GM12878 (cell line): ENCODE measurements at regions not wholly inside any gene's neighbourhood (a gene's known extent, or its start where the extent isn't known, plus 50 kb on each side); places are given as distances from the start of the nearest gene placed in this dataset.

Source experiments
- ATAC-seq: fragments of 200-7000 bp; cut with Tn5 transposase; 3 replicates; pipeline ENCODE4 v1.9.1; 2020; ENCODE audit warnings: mild to moderate bottlenecking, moderate library complexity
- BruUV-seq: library from RNA; stranded (reverse); fragments of 400-500 nt; replicated peaks from 2 replicates; lab custom pipeline; 2021; lab: Mats Ljungman, UMichigan
- CTCF ChIA-PET: fragments of 300-600 bp; sonication (Branson Sonifier 250); formaldehyde crosslinking; extraction: SDS; loops from one replicate; lab custom pipeline; 2021; ENCODE audit warnings: inconsistent platforms; lab: Yijun Ruan, JAX
- POLR2A ChIA-PET: fragments of 350-600 bp; formaldehyde crosslinking; extraction: SDS; loops from one replicate; lab custom pipeline; 2021; ENCODE audit warnings: inconsistent platforms; lab: Charles Lee
- RAD21 ChIA-PET: fragments of 300-600 bp; sonication (Branson Sonifier 250); formaldehyde crosslinking; loops from one replicate; lab custom pipeline; 2023; ENCODE audit warnings: antibody characterized with exemption; ENCODE audit not compliant: unreplicated experiment; lab: Charles Lee
- SMC1A ChIA-PET: fragments of 300-600 bp; sonication (Branson Sonifier 250); formaldehyde crosslinking; loops from one replicate; lab custom pipeline; 2023; ENCODE audit not compliant: unreplicated experiment, uncharacterized antibody; lab: Charles Lee
- DNase-seq: peaks from one replicate; pipeline ENCODE4 v3.0.0-alpha.2; 2011; ENCODE audit warnings: low read depth, low spot score
- FAIRE-seq: peaks from 3 replicates; lab custom pipeline; 2011; peaks lifted over from hg19 to GRCh38; lab: Jason Lieb, UNC
- H2AFZ ChIP-seq: 2 replicates; pipeline ENCODE4 v1.6.0; 2011; ENCODE audit warnings: low read depth, low read length, control low read depth; ENCODE audit not compliant: control insufficient read depth
- H3K27ac ChIP-seq: 2 replicates; pipeline ENCODE4 v1.5.1; 2011; ENCODE audit warnings: control low read depth; ENCODE audit not compliant: control insufficient read depth, insufficient read depth
- H3K27me3 ChIP-seq, 2 experiments: replicated peaks in 1 of 2; 2 replicates each; pipeline versions ENCODE4 v1.6.0 to v1.6.1; 2011; ENCODE audit warnings: low read length in 1 of 2; ENCODE audit not compliant: control insufficient read depth in 2 of 2, insufficient read depth in 2 of 2
- H3K36me3 ChIP-seq, 2 experiments: 2 replicates each; pipeline ENCODE4 v1.5.1; 2011; ENCODE audit warnings: low read length in 1 of 2; ENCODE audit not compliant: control insufficient read depth in 2 of 2, insufficient read depth in 2 of 2
- H3K4me1 ChIP-seq: 2 replicates; pipeline ENCODE4 v1.6.1; 2011; ENCODE audit warnings: mild to moderate bottlenecking, low read length, moderate library complexity, mixed read lengths; ENCODE audit not compliant: control insufficient read depth, insufficient read depth
- H3K4me2 ChIP-seq: 2 replicates; pipeline ENCODE4 v1.6.0; 2011; ENCODE audit warnings: control low read depth; ENCODE audit not compliant: control insufficient read depth, insufficient read depth
- H3K4me3 ChIP-seq: fragments of 200-600 bp; sonication (generic); 2 replicates; pipeline ENCODE4 v1.5.1; 2016
- H3K79me2 ChIP-seq: 2 replicates; pipeline ENCODE4 v1.6.0; 2011; ENCODE audit warnings: low read length; ENCODE audit not compliant: control insufficient read depth, insufficient read depth
- H3K9ac ChIP-seq: 2 replicates; pipeline ENCODE4 v1.8.0; 2011; ENCODE audit warnings: low read length, control low read depth, mixed read lengths; ENCODE audit not compliant: control insufficient read depth, insufficient read depth
- H3K9me3 ChIP-seq: replicated peaks from 3 replicates; pipeline ENCODE4 v1.5.1; 2011; ENCODE audit warnings: mild to moderate bottlenecking, low read length; ENCODE audit not compliant: control insufficient read depth, insufficient read depth
- H4K20me1 ChIP-seq: 2 replicates; pipeline ENCODE4 v1.6.0; 2011; ENCODE audit not compliant: control insufficient read depth, insufficient read depth
- ASH2L ChIP-seq: fragments of 300-600, 200-600 bp; sonication (generic); IDR thresholded peaks from 2 replicates; pipeline ENCODE4 v1.6.1; 2017; ENCODE audit warnings: low read depth, mild to moderate bottlenecking, borderline replicate concordance
- BCL11A ChIP-seq: IDR thresholded peaks from 2 replicates; pipeline ENCODE4 v1.6.1; 2011; ENCODE audit warnings: low read depth, low read length
- CBFB ChIP-seq: IDR thresholded peaks from 2 replicates; pipeline ENCODE4 v1.6.1; 2016; ENCODE audit warnings: antibody characterized with exemption, low read depth
- CHD2 ChIP-seq: IDR thresholded peaks from 2 replicates; pipeline ENCODE4 v1.6.1; 2011; ENCODE audit warnings: low read depth, low read length, improper control_type of control experiment, borderline replicate concordance
- CREM ChIP-seq: IDR thresholded peaks from 2 replicates; pipeline ENCODE4 v1.6.1; 2014; ENCODE audit warnings: antibody characterized with exemption, low read depth
- E2F4 ChIP-seq: IDR thresholded peaks from 2 replicates; pipeline ENCODE4 v1.6.1; 2012; ENCODE audit warnings: low read depth, low read length, improper control_type of control experiment
- HDAC6 ChIP-seq: fragments of 200-600 bp; sonication (generic); IDR thresholded peaks from one replicate; pipeline ENCODE4 v1.8.0; 2017; ENCODE audit warnings: antibody characterized with exemption; ENCODE audit not compliant: unreplicated experiment
- JUNB ChIP-seq: IDR thresholded peaks from 2 replicates; pipeline ENCODE4 v1.6.1; 2016; ENCODE audit warnings: antibody characterized with exemption, mild to moderate bottlenecking
- MYB ChIP-seq: fragments of 150-350 bp; IDR thresholded peaks from 2 replicates; pipeline ENCODE4 v1.6.1; 2014; ENCODE audit warnings: mild to moderate bottlenecking, low read depth, low read length, borderline replicate concordance
- PBX3 ChIP-seq: IDR thresholded peaks from 2 replicates; pipeline ENCODE4 v1.6.1; 2011; ENCODE audit warnings: mild to moderate bottlenecking, low read depth, low read length, moderate library complexity; ENCODE audit not compliant: insufficient replicate concordance
- RCOR1 ChIP-seq: conservative IDR thresholded peaks from 2 replicates; pipeline ENCODE4 v1.6.1; 2012; ENCODE audit warnings: low read depth, low read length, improper control_type of control experiment
- RELA ChIP-seq: fragments of 450-650 bp; IDR thresholded peaks from 2 replicates; pipeline ENCODE4 v1.8.0; 2014; ENCODE audit warnings: borderline replicate concordance; ENCODE audit not compliant: partially characterized antibody
- SREBF2 ChIP-seq: IDR thresholded peaks from 2 replicates; pipeline ENCODE4 v1.6.1; 2012; ENCODE audit warnings: mild to moderate bottlenecking, low read length
- SUZ12 ChIP-seq: fragments of 200-600 bp; sonication (generic); IDR thresholded peaks from one replicate; pipeline ENCODE4 v1.6.1; 2018; ENCODE audit warnings: antibody characterized with exemption, mild to moderate bottlenecking; ENCODE audit not compliant: unreplicated experiment
- YBX1 ChIP-seq: fragments of 450-650 bp; IDR thresholded peaks from 2 replicates; pipeline ENCODE4 v1.6.1; 2016; ENCODE audit warnings: antibody characterized with exemption
- ZNF217 ChIP-seq: fragments of 450-650 bp; IDR thresholded peaks from 2 replicates; pipeline ENCODE4 v1.6.1; 2017; ENCODE audit warnings: antibody characterized with exemption, mild to moderate bottlenecking
- WGBS: methylation state at CpG from one replicate; pipeline ENCODE4 v1.1.6; 2016; ENCODE audit warnings: low lambda C conversion rate; ENCODE audit not compliant: insufficient replicate concordance, insufficient coverage; ENCODE audit errors: missing lambda C conversion rate; 5-methylcytosine and 5-hydroxymethylcytosine counted together
- in situ Hi-C: fragments of 300-500 bp; cut with MboI; formaldehyde crosslinking; loops from 9 replicates; pipeline ENCODE4 v1.14.3; 2018; ENCODE audit warnings: mixed read lengths
- intact Hi-C: fragments of 100-400 bp; cut with micrococcal nuclease; formaldehyde crosslinking; loops from one replicate; pipeline ENCODE4 v1.14.2; 2022; ENCODE audit not compliant: unreplicated experiment
- TF ChIP-seq, protein P1 (sequence below): IDR thresholded peaks from 2 replicates; pipeline ENCODE4 v1.6.1; 2012; ENCODE audit warnings: low read depth, low read length, improper control_type of control experiment

- no peaks in the 10 kb centered on the region for H4K20me1 ChIP-seq
- H3K4me2 ChIP-seq = no peak overlapping the region
- FAIRE-seq (no peak), DNase-seq (no peak), ATAC-seq (no peak)
- ChIA-PET CTCF (no interaction called here), POLR2A (no interaction called here), RAD21 (no interaction called here), SMC1A (no interaction called here)
- H3K4me3 ChIP-seq = no peak overlapping the region
- intact Hi-C loops = no loop called here
- no peaks in the 10 kb centered on the region for H3K79me2 ChIP-seq
- H3K9ac ChIP-seq = no peak overlapping the region
- H3K4me1 ChIP-seq = no peaks in the 10 kb centered on the region
- H3K27ac ChIP-seq = no peak overlapping the region
- H3K27me3 ChIP-seq = no peaks in the 10 kb centered on the region
- WGBS = 22% methylated on average over 4 of the region's 4 CpGs
- no peak overlapping the region for H2AFZ ChIP-seq
- no peaks in the 10 kb centered on the region for H3K36me3 ChIP-seq
- no TSS peak for BruUV-seq
- in situ Hi-C loops = no loop called here
- no peaks in the 10 kb centered on the region for H3K9me3 ChIP-seq
- TF ChIP-seq RELA (no peak), SUZ12 (no peak), MYB (no peak), JUNB (no peak), CHD2 (no peak), CREM (no peak), BCL11A (no peak)
- TF ChIP-seq, protein P1, sequence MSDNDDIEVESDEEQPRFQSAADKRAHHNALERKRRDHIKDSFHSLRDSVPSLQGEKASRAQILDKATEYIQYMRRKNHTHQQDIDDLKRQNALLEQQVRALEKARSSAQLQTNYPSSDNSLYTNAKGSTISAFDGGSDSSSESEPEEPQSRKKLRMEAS = no peak
These were observed 176.2 kb upstream of the ST6GAL2 start for GRCh38 chr2:107062173-107062572.

DNA sequence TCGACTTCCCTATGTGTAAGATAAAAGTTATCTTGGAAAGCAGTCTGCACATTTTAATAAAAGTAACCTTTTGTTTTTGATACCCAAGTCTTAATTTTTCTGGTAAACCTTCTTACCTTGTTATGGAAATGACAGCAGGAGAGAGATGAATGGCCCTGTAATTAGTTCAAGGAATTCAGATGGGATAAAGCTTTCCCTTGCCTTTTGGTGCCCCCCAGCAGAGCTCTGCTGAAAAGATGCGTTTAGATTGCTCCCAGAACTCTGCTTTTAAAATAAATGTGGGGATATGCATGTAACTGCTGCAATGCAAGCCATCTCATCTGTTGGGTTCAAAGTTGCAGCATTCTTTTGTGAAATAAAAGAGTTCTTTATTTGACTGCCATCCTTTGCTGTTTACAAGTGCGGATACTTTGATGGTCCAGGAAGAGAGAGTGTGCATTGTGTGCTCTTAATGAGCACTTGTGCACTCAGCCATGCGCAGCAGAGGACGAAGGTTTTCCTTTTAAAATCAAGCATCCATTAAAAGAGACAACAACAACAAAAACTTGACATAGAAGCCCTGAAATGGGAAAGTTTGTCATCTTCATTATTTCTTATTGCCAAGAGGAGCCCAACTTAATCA, 176.7 kb upstream of the ST6GAL2 start:
- RAD21 ChIA-PET = no interaction called here
- Histone ChIP-seq H3K4me1 (no peaks in the 10 kb centered on the region), H4K20me1 (no peaks in the 10 kb centered on the region), H3K36me3 (no peaks in the 10 kb centered on the region), H3K79me2 (no peaks in the 10 kb centered on the region), H3K9me3 (no peaks in the 10 kb centered on the region), H3K4me2 (no peak overlapping the region), H3K27me3 (no peaks in the 10 kb centered on the region), H3K4me3 (no peak overlapping the region), H3K9ac (no peak overlapping the region), H3K27ac (no peak overlapping the region), H2AFZ (no peak overlapping the region)
- no TSS peak for BruUV-seq
- ATAC-seq = no peak
- intact Hi-C loops = no loop called here
- no peak for FAIRE-seq
- CTCF ChIA-PET = no interaction called here
- WGBS = 25% methylated on average over 5 of the region's 5 CpGs
- POLR2A ChIA-PET = no interaction called here
- DNase-seq = no peak
- SMC1A ChIA-PET = no interaction called here
- TF ChIP-seq HDAC6 = no peak
- no peak for TF ChIP-seq RCOR1
- TF ChIP-seq E2F4 = no peak
- TF ChIP-seq, protein P1 = no peak
- TF ChIP-seq PBX3 = no peak
- TF ChIP-seq ASH2L = no peak
- no peak for TF ChIP-seq SREBF2
- TF ChIP-seq ZNF217 = no peak
- TF ChIP-seq CBFB = no peak
- TF ChIP-seq YBX1 = no peak
- in situ Hi-C loops = no loop called here
